Adrenal gland (tissue), 5 donors: ENCODE measurements at regions not wholly inside any gene's neighbourhood (a gene's known extent, or its start where the extent isn't known, plus 50 kb on each side); places are given as distances from the start of the nearest gene placed in this dataset.

ENCODE experiments used
- CTCF ChIP-seq, 6 experiments: fragments of 450-650 bp in 4 of 6; fragments of 200-600 bp in 2 of 6; sonication (generic) in 1 of 6; IDR thresholded peaks; 1 replicate in 5 of 6; 2 replicates in 1 of 6; pipeline versions ENCODE4 v1.5.1 to v1.8.0; 2016 to 2021; ENCODE audit warnings: antibody characterized with exemption in 6 of 6, mild to moderate bottlenecking in 2 of 6, moderate library complexity in 1 of 6
- POLR2A ChIP-seq, 2 donors: fragments of 450-650 bp; IDR thresholded peaks; one replicate each; pipeline ENCODE4 v1.6.1; 2017; ENCODE audit warnings: antibody characterized with exemption in 2 of 2, mild to moderate bottlenecking in 2 of 2, moderate library complexity in 1 of 2
- donor health status: DM: no; HTN: no; CAD: no.

DNA sequence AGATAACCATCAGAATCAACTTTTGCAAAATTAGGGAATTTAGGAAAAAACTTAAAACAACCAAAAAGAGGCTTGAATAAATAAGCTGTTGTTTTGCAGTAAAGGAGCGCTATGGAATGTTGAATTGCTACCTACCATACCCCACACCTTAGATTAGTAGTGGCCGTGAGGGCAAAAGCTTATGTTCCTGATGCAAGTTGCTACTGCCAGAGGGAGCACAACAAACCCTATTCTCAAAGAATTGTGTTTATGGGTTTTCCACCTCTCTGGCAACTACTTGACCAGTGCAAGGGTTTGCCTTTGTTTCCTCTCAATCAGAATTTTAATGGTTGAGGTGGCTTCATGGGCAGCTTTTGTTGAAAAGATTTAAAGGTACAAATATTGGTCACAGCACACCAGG, 268.1 kb downstream of the LAS1L start:
- TF ChIP-seq POLR2A (IDR thresholded peaks at IDR 0.05) (no peak), CTCF (IDR thresholded peaks at IDR 0.05) (no peak)
